Left renal pelvis (tissue), 4 donors: ENCODE measurements at regions not wholly inside any gene's neighbourhood (a gene's known extent, or its start where the extent isn't known, plus 50 kb on each side); places are given as distances from the start of the nearest gene placed in this dataset.

Experiments
- DNase-seq, 4 donors: peaks; one replicate each; pipeline ENCODE4 v3.0.0-alpha.2; 2013; ENCODE audit warnings: low read depth in 4 of 4, low spot score in 3 of 4

GRCh38 chr5:6867712-6868111 is 154.5 kb downstream of the TENT4A start:
- no peak for DNase-seq

GRCh38 chr5:6868171-6868570 is 154.9 kb downstream of the TENT4A start:
- DNase-seq: no peak

GRCh38 chr5:6868575-6869215 is 155.5 kb downstream of the TENT4A start:
- no peak for DNase-seq

GRCh38 chr5:6869677-6870076 is 156.4 kb downstream of the TENT4A start:
- no peak for DNase-seq

GRCh38 chr5:6872441-6873160 is 159.4 kb downstream of the TENT4A start:
- DNase-seq: no peak

- DNase-seq: no peak
These were observed 160.1 kb downstream of the TENT4A start for GRCh38 chr5:6873359-6873758.

GRCh38 chr5:6875376-6875775 is 162.1 kb downstream of the TENT4A start:
- no peak for DNase-seq

- no peak for DNase-seq
These were observed 165.0 kb downstream of the TENT4A start for GRCh38 chr5:6877986-6878828.

GRCh38 chr5:6885581-6885980 is 172.3 kb downstream of the TENT4A start:
- DNase-seq: no peak

GRCh38 chr5:6886866-6887265 is 173.6 kb downstream of the TENT4A start:
- DNase-seq: no peak

GRCh38 chr5:6889030-6889429 is 175.8 kb downstream of the TENT4A start:
- DNase-seq: no peak

- DNase-seq: no peak
These were observed 186.0 kb downstream of the TENT4A start for GRCh38 chr5:6899221-6899620.

GRCh38 chr5:6900247-6901227 is 187.3 kb downstream of the TENT4A start:
- DNase-seq: peak; percentile 14 to 27 (median 22)

- no peak for DNase-seq
These were observed 188.9 kb downstream of the TENT4A start for GRCh38 chr5:6902094-6902493.

GRCh38 chr5:6902597-6902996 is 189.4 kb downstream of the TENT4A start:
- no peak for DNase-seq

- DNase-seq: no peak
These were observed 190.7 kb downstream of the TENT4A start for GRCh38 chr5:6903934-6904333.

GRCh38 chr5:6904860-6905259 is 191.6 kb downstream of the TENT4A start:
- no peak for DNase-seq

- DNase-seq: no peak
These were observed 192.2 kb downstream of the TENT4A start for GRCh38 chr5:6905423-6905822.

GRCh38 chr5:6905883-6906282 is 192.7 kb downstream of the TENT4A start:
- no peak for DNase-seq

GRCh38 chr5:6907320-6907918 is 194.2 kb downstream of the TENT4A start:
- DNase-seq: no peak
